ENCODE measurements at regions not wholly inside any gene's neighbourhood (a gene's known extent, or its start where the extent isn't known, plus 50 kb on each side); places are given as distances from the start of the nearest gene placed in this dataset.

DNA sequence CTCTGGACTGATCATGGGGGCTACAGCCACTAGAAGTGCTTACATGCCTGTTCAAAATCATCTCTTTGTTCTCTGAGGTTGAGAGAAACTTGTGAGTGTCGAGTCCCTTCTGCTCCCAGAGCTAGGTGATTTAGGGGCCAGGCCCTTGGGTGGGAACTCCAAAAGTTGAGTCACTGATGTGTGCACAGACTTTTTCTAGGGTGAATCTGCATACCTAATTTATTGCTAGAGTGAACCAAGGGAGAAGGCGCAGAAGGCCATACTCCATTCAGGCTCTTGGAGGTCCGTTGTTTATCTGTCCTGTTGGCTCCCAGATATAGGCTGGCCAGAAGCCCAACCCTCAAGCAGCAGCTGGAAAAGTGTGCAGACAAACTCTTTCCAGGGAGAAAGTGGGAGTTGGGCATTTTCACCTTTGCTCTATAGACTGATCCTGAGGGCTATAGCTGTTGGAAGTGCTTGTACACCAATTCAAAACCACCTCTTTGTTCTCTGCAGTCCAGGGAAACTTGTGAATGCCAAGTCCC, 80.8 kb upstream of the ARX start:
- no peak for TF ChIP-seq NFIC (IDR thresholded peaks at IDR 0.05; ENCODE audit: low read depth, low read length)
- TF ChIP-seq, protein P1, sequence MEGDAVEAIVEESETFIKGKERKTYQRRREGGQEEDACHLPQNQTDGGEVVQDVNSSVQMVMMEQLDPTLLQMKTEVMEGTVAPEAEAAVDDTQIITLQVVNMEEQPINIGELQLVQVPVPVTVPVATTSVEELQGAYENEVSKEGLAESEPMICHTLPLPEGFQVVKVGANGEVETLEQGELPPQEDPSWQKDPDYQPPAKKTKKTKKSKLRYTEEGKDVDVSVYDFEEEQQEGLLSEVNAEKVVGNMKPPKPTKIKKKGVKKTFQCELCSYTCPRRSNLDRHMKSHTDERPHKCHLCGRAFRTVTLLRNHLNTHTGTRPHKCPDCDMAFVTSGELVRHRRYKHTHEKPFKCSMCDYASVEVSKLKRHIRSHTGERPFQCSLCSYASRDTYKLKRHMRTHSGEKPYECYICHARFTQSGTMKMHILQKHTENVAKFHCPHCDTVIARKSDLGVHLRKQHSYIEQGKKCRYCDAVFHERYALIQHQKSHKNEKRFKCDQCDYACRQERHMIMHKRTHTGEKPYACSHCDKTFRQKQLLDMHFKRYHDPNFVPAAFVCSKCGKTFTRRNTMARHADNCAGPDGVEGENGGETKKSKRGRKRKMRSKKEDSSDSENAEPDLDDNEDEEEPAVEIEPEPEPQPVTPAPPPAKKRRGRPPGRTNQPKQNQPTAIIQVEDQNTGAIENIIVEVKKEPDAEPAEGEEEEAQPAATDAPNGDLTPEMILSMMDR (IDR thresholded peaks at IDR 0.05 in 2 of 3, conservative IDR thresholded peaks at IDR 0.05 in 1 of 3; ENCODE audit: control insufficient read depth in 2 of 3, extremely low read depth in 1 of 3, insufficient read depth in 1 of 3, low read depth in 3 of 3, low read length in 3 of 3): no peak
- TF ChIP-seq YY1 (IDR thresholded peaks at IDR 0.05; ENCODE audit: low read depth, low read length): no peak
- TF ChIP-seq MTA3 (IDR thresholded peaks at IDR 0.05; ENCODE audit: borderline replicate concordance, low read length): no peak
- TF ChIP-seq EGR1 (IDR thresholded peaks at IDR 0.05; ENCODE audit: borderline replicate concordance in 1 of 2, low read depth in 2 of 2, low read length in 2 of 2): no peak
- TF ChIP-seq RAD21 (IDR thresholded peaks at IDR 0.05; ENCODE audit: insufficient read depth, low read depth, low read length): no peak
- no peak for TF ChIP-seq CREB1 (IDR thresholded peaks at IDR 0.05; ENCODE audit: low read depth)
- TF ChIP-seq IKZF1 (conservative IDR thresholded peaks at IDR 0.05): no peak
- TF ChIP-seq CREM (IDR thresholded peaks at IDR 0.05; ENCODE audit: low read depth): no peak
